ENCODE measurements at regions not wholly inside any gene's neighbourhood (a gene's known extent, or its start where the extent isn't known, plus 50 kb on each side); places are given as distances from the start of the nearest gene placed in this dataset.

DNA sequence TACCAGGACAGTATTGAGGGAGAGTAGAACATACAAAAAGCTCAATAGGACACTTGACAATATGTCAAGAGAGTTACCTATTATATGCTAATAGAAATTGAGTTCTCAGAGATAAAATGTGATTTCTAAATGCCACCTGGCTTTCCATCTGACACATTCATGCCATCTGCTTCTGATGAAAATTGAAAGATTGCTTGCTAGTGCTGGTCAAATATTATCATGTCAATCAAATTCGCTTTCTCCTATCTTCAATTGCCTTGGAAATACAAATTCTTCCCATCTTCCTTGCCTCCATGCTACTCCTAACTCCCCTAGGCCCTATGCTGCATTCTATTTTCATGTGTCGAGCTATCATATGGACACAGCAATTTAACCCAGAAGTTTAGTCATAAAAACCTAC is 1076.9 kb downstream of the ARAP2 start:
- Histone ChIP-seq H3K27ac (no peak overlapping the region), H3K4me1 (ENCODE audit: insufficient read depth) (no peaks in the 10 kb centered on the region), H3K27me3 (no peaks in the 10 kb centered on the region), H3K4me2 (no peak overlapping the region), H3K79me2 (no peaks in the 10 kb centered on the region), H2AFZ (no peak overlapping the region), H3K9me3 (ENCODE audit: low read depth) (no peaks in the 10 kb centered on the region), H4K20me1 (ENCODE audit: insufficient read depth, poor library complexity, severe bottlenecking) (no peaks in the 10 kb centered on the region), H3K9me2 (replicated peaks; ENCODE audit: insufficient read depth) (no peaks in the 10 kb centered on the region), H3K36me3 (replicated peaks; ENCODE audit: insufficient read depth, low read depth) (no peaks in the 10 kb centered on the region), H3K4me3 (no peak overlapping the region)
- no peak for TF ChIP-seq EZH2phosphoT487 (IDR thresholded peaks at IDR 0.05; ENCODE audit: low read depth, severe bottlenecking, unreplicated experiment)
- TF ChIP-seq, protein P1, sequence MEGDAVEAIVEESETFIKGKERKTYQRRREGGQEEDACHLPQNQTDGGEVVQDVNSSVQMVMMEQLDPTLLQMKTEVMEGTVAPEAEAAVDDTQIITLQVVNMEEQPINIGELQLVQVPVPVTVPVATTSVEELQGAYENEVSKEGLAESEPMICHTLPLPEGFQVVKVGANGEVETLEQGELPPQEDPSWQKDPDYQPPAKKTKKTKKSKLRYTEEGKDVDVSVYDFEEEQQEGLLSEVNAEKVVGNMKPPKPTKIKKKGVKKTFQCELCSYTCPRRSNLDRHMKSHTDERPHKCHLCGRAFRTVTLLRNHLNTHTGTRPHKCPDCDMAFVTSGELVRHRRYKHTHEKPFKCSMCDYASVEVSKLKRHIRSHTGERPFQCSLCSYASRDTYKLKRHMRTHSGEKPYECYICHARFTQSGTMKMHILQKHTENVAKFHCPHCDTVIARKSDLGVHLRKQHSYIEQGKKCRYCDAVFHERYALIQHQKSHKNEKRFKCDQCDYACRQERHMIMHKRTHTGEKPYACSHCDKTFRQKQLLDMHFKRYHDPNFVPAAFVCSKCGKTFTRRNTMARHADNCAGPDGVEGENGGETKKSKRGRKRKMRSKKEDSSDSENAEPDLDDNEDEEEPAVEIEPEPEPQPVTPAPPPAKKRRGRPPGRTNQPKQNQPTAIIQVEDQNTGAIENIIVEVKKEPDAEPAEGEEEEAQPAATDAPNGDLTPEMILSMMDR (IDR thresholded peaks at IDR 0.05; ENCODE audit: poor library complexity): no peak
- TF ChIP-seq EZH2 (IDR thresholded peaks at IDR 0.05; ENCODE audit: borderline replicate concordance): no peak
- 43% methylated on average over 2 of the region's 2 CpGs for WGBS (ENCODE audit: low lambda C conversion rate, missing lambda C conversion rate)
- no peak for DNase-seq (ENCODE audit: low spot score)

DNA sequence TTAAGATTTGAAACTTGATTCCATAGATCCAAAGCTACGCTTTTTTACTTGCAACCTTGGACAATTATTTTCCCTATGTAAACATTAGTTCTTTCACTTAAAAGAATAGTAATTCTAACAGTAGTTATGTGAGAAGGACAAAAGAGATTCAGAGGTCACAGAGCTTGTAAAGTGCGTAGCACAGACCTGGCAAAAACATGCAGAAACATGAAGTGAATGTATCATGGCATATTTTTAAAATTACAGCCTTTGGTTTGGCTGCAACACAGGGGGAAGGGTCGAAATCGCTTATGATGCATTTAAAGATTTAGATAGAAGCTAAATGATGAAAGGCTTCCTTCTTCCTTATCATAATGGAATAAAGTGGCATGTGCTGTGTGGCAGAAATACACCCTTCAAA is 1068.8 kb downstream of the ARAP2 start:
- no peak for DNase-seq (ENCODE audit: low spot score)
- H3K36me3 ChIP-seq (replicated peaks; ENCODE audit: insufficient read depth, low read depth): no peaks in the 10 kb centered on the region
- H2AFZ ChIP-seq: no peak overlapping the region
- H3K9me3 ChIP-seq (ENCODE audit: low read depth): no peaks in the 10 kb centered on the region
- no peaks in the 10 kb centered on the region for H3K27me3 ChIP-seq
- no peaks in the 10 kb centered on the region for H3K9me2 ChIP-seq (replicated peaks; ENCODE audit: insufficient read depth)
- no peak overlapping the region for H3K4me2 ChIP-seq
- no peak overlapping the region for H3K4me3 ChIP-seq
- no peak overlapping the region for H3K27ac ChIP-seq
- TF ChIP-seq, protein P1 (IDR thresholded peaks at IDR 0.05; ENCODE audit: poor library complexity): no peak
- WGBS (ENCODE audit: low lambda C conversion rate, missing lambda C conversion rate): 45% methylated on average over 4 of the region's 4 CpGs
- H3K79me2 ChIP-seq: no peaks in the 10 kb centered on the region
- no peaks in the 10 kb centered on the region for H4K20me1 ChIP-seq (ENCODE audit: insufficient read depth, poor library complexity, severe bottlenecking)
- H3K4me1 ChIP-seq (ENCODE audit: insufficient read depth): no peaks in the 10 kb centered on the region

DNA sequence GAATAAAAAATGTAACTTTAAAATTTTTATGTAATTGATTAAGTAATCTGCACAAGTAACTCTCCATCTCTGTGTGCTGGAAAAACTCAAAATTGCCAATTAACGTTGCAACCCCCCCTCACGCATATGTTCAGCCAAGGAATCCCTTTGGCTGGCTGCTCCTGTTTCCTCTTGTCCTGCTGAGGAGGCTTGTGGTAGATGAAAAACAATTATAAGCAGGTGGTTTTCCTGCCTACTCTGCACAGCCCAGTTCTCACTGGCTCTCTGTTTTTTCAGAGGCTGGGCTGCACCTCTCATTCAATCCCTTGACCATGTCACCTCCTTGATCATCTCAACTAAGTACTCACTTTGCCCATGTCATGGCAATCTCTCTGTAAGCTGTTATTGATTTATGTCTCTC is 1068.4 kb downstream of the ARAP2 start:
- Histone ChIP-seq H3K9me3 (ENCODE audit: low read depth) (no peaks in the 10 kb centered on the region), H2AFZ (no peak overlapping the region), H3K27me3 (no peaks in the 10 kb centered on the region), H3K79me2 (no peaks in the 10 kb centered on the region), H3K4me1 (ENCODE audit: insufficient read depth) (no peaks in the 10 kb centered on the region), H3K36me3 (replicated peaks; ENCODE audit: insufficient read depth, low read depth) (no peaks in the 10 kb centered on the region), H4K20me1 (ENCODE audit: insufficient read depth, poor library complexity, severe bottlenecking) (no peaks in the 10 kb centered on the region), H3K27ac (no peak overlapping the region), H3K4me3 (no peak overlapping the region), H3K9me2 (replicated peaks; ENCODE audit: insufficient read depth) (no peaks in the 10 kb centered on the region), H3K4me2 (no peak overlapping the region)
- DNase-seq (ENCODE audit: low spot score): no peak
- TF ChIP-seq EZH2 (IDR thresholded peaks at IDR 0.05; ENCODE audit: borderline replicate concordance) (no peak), EZH2phosphoT487 (IDR thresholded peaks at IDR 0.05; ENCODE audit: low read depth, severe bottlenecking, unreplicated experiment) (no peak)
- TF ChIP-seq, protein P1 (IDR thresholded peaks at IDR 0.05; ENCODE audit: poor library complexity): no peak
- WGBS (ENCODE audit: low lambda C conversion rate, missing lambda C conversion rate): 48% methylated on average over 2 of the region's 2 CpGs

DNA sequence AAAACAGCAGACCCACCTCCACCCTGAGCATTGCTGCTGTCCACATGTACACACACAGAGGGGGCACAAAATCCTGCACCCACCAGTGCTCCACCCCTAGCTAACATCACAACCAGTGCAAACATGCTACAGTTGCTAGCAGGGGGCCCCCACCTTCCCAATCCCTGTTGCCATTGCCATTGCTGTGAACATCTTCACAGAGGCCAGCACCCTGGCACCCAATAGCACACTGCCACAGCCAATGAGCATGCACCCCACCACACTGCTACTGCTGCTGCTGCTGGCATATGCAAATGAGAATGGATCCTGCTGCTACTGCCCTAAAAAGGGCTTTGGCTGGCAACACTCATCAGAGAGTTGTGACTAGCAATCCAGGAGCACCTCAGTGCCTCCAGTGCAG is 1061.9 kb downstream of the ARAP2 start:
- Histone ChIP-seq H4K20me1 (ENCODE audit: insufficient read depth, poor library complexity, severe bottlenecking) (no peaks in the 10 kb centered on the region), H2AFZ (no peak overlapping the region), H3K36me3 (replicated peaks; ENCODE audit: insufficient read depth, low read depth) (no peaks in the 10 kb centered on the region), H3K27ac (no peak overlapping the region), H3K79me2 (no peaks in the 10 kb centered on the region), H3K4me3 (no peak overlapping the region), H3K9me3 (ENCODE audit: low read depth) (no peaks in the 10 kb centered on the region), H3K4me1 (ENCODE audit: insufficient read depth) (no peaks in the 10 kb centered on the region), H3K27me3 (no peaks in the 10 kb centered on the region), H3K4me2 (no peak overlapping the region), H3K9me2 (replicated peaks; ENCODE audit: insufficient read depth) (no peaks in the 10 kb centered on the region)
- TF ChIP-seq EZH2phosphoT487 (IDR thresholded peaks at IDR 0.05; ENCODE audit: low read depth, severe bottlenecking, unreplicated experiment): no peak
- TF ChIP-seq EZH2 (IDR thresholded peaks at IDR 0.05; ENCODE audit: borderline replicate concordance): no peak
- TF ChIP-seq, protein P1 (IDR thresholded peaks at IDR 0.05; ENCODE audit: poor library complexity): no peak
- DNase-seq (ENCODE audit: low spot score): no peak
